Fibroblast of villous mesenchyme (primary cell): ENCODE measurements at regions not wholly inside any gene's neighbourhood (a gene's known extent, or its start where the extent isn't known, plus 50 kb on each side); places are given as distances from the start of the nearest gene placed in this dataset.

Experiments
- DNase-seq: peaks from one replicate; pipeline ENCODE4 v3.0.0-alpha.2; 2010; ENCODE audit warnings: low read depth
- H3K4me3 ChIP-seq: 2 replicates; pipeline ENCODE4 v1.5.1; 2011; ENCODE audit warnings: low read depth, mild to moderate bottlenecking, low read length
- CTCF ChIP-seq: IDR thresholded peaks from 2 replicates; pipeline ENCODE4 v1.5.1; 2012; ENCODE audit warnings: low read depth, mild to moderate bottlenecking, low read length; ENCODE audit not compliant: insufficient read depth

- H3K4me3 ChIP-seq, result no peak overlapping the region
- TF ChIP-seq CTCF, result no peak
- DNase-seq, result peak; percentile 22
Measured at GRCh38 chr10:90326498-90327267, 531.2 kb downstream of the HTR7 start.

GRCh38 chr10:90327611-90328010 is 530.2 kb downstream of the HTR7 start:
- no peak for TF ChIP-seq CTCF
- H3K4me3 ChIP-seq, result no peak overlapping the region
- no peak for DNase-seq

- TF ChIP-seq CTCF, result no peak
- no peak overlapping the region for H3K4me3 ChIP-seq
- DNase-seq, result no peak
Measured at GRCh38 chr10:90328459-90328858, 529.4 kb downstream of the HTR7 start.

- no peak for DNase-seq
- no peak overlapping the region for H3K4me3 ChIP-seq
- TF ChIP-seq CTCF, result no peak
Measured at GRCh38 chr10:90328896-90329295, 528.9 kb downstream of the HTR7 start.

- DNase-seq, result no peak
- TF ChIP-seq CTCF, result no peak
- H3K4me3 ChIP-seq, result no peak overlapping the region
Measured at GRCh38 chr10:90337316-90337715, 520.5 kb downstream of the HTR7 start.

GRCh38 chr10:90342480-90342879 is 515.4 kb downstream of the HTR7 start:
- no peak overlapping the region for H3K4me3 ChIP-seq
- DNase-seq, result no peak
- no peak for TF ChIP-seq CTCF

- no peak overlapping the region for H3K4me3 ChIP-seq
- DNase-seq, result no peak
- no peak for TF ChIP-seq CTCF
Measured at GRCh38 chr10:90344226-90344625, 513.6 kb downstream of the HTR7 start.
